ENCODE measurements at regions not wholly inside any gene's neighbourhood (a gene's known extent, or its start where the extent isn't known, plus 50 kb on each side); places are given as distances from the start of the nearest gene placed in this dataset.

- no peak for DNase-seq (ENCODE audit: low read depth)
These were observed 123.6 kb upstream of the B3GALT2 start for GRCh38 chr1:193309936-193310475.

DNA sequence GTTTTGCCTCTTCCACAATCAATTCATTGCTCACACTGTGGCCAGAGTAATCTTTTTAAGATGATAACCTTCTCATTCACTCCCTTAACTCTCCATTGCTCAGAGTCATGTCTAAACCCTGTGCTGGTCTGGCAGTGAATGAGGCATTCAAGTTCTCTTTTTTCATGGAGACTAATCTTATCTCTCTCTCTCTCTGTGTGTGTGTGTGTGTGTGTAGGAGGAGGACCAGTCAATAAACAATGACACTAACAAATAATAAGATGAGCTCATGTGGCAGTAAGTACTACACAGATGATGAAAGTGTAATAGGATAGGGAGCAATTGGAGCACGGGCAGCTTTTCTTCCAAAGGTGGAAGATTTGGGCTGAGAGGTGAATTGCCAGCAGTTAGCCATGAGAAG, 122.0 kb upstream of the B3GALT2 start:
- DNase-seq (ENCODE audit: low read depth): no peak

- no peak for DNase-seq (ENCODE audit: low read depth)
These were observed 120.0 kb upstream of the B3GALT2 start for GRCh38 chr1:193306430-193306829.

Measured in T follicular helper cell (primary cell).